Naive thymus-derived CD4-positive, alpha-beta T cell (primary cell): ENCODE measurements at regions not wholly inside any gene's neighbourhood (a gene's known extent, or its start where the extent isn't known, plus 50 kb on each side); places are given as distances from the start of the nearest gene placed in this dataset.

Experiments
- ATAC-seq: fragments of 150-1000 bp; cut with Tn5 transposase; 2 replicates; pipeline ENCODE4 v1.10.0; 2021; ENCODE audit warnings: mild to moderate bottlenecking, moderate library complexity
- CTCF ChIA-PET: fragments of 350-600 bp; sonication (Branson Sonifier 250); formaldehyde crosslinking; loops from one replicate; lab custom pipeline; 2021; ENCODE audit warnings: antibody characterized with exemption; lab: Charles Lee
- POLR2A ChIA-PET: fragments of 350-600 bp; sonication (Branson Sonifier 250); formaldehyde crosslinking; loops from one replicate; lab custom pipeline; 2021; ENCODE audit warnings: antibody characterized with exemption, inconsistent platforms; lab: Charles Lee
- DNase-seq, 9 donors: peaks; one replicate each; pipeline versions ENCODE4 v3.0.0 to v3.0.0-alpha.2; 2020 to 2022; ENCODE audit warnings: mixed read lengths in 1 of 9
- H3K27ac ChIP-seq: one replicate; pipeline ENCODE4 v1.7.0; 2013; ENCODE audit warnings: mild to moderate bottlenecking, low read depth, low read length, moderate library complexity
- H3K27me3 ChIP-seq, 2 donors: one replicate each; pipeline ENCODE4 v1.7.0; 2013; ENCODE audit warnings: low read length in 2 of 2, mild to moderate bottlenecking in 2 of 2, moderate library complexity in 2 of 2; ENCODE audit not compliant: control insufficient read depth in 2 of 2, insufficient read depth in 2 of 2
- H3K36me3 ChIP-seq, 3 experiments: 1 replicate in 2 of 3; 2 replicates in 1 of 3; pipeline ENCODE4 v1.7.0; 2013; ENCODE audit warnings: low read length in 3 of 3, mild to moderate bottlenecking in 3 of 3, moderate library complexity in 1 of 3; ENCODE audit not compliant: insufficient read depth in 3 of 3, control insufficient read depth in 2 of 3
- H3K4me1 ChIP-seq, 2 donors: one replicate each; pipeline ENCODE4 v1.7.0; 2013; ENCODE audit warnings: low read length in 2 of 2, mild to moderate bottlenecking in 2 of 2, moderate library complexity in 1 of 2; ENCODE audit not compliant: control insufficient read depth in 2 of 2, insufficient read depth in 2 of 2
- H3K4me3 ChIP-seq: 2 replicates; pipeline ENCODE4 v1.7.0; 2013; ENCODE audit warnings: mild to moderate bottlenecking, low read length
- H3K9me3 ChIP-seq, 3 experiments: 1 replicate in 2 of 3; 2 replicates in 1 of 3; pipeline ENCODE4 v1.7.0; 2013; ENCODE audit warnings: low read length in 3 of 3; ENCODE audit not compliant: control insufficient read depth in 2 of 3
- H3K27ac Mint-ChIP-seq, 9 donors: one replicate each; pipeline ENCODE4 v1.8.0; 2020 to 2022; ENCODE audit warnings: mixed read lengths in 9 of 9, mild to moderate bottlenecking in 8 of 9, moderate library complexity in 5 of 9, inconsistent platforms in 2 of 9
- H3K27me3 Mint-ChIP-seq, 5 donors: one replicate each; pipeline ENCODE4 v1.8.0; 2021 to 2022; ENCODE audit warnings: mixed read lengths in 5 of 5, mild to moderate bottlenecking in 1 of 5
- H3K36me3 Mint-ChIP-seq, 5 donors: one replicate each; pipeline ENCODE4 v1.8.0; 2020 to 2022; ENCODE audit warnings: mixed read lengths in 5 of 5, mild to moderate bottlenecking in 3 of 5, inconsistent platforms in 1 of 5
- H3K4me1 Mint-ChIP-seq, 7 donors: one replicate each; pipeline ENCODE4 v1.8.0; 2020 to 2022; ENCODE audit warnings: mixed read lengths in 7 of 7, mild to moderate bottlenecking in 3 of 7, inconsistent platforms in 1 of 7
- H3K4me3 Mint-ChIP-seq, 10 donors: one replicate each; pipeline ENCODE4 v1.8.0; 2020 to 2022; ENCODE audit warnings: mild to moderate bottlenecking in 10 of 10, mixed read lengths in 10 of 10, moderate library complexity in 6 of 10, inconsistent platforms in 2 of 10
- H3K9me3 Mint-ChIP-seq, 11 donors: one replicate each; pipeline ENCODE4 v1.8.0; 2020 to 2022; ENCODE audit warnings: mixed read lengths in 11 of 11, mild to moderate bottlenecking in 4 of 11, inconsistent platforms in 1 of 11, moderate library complexity in 1 of 11
- intact Hi-C, 2 donors: fragments of 100-400 bp; cut with micrococcal nuclease; formaldehyde crosslinking; loops; one replicate each; pipeline ENCODE4 v1.15.1; 2023

DNA sequence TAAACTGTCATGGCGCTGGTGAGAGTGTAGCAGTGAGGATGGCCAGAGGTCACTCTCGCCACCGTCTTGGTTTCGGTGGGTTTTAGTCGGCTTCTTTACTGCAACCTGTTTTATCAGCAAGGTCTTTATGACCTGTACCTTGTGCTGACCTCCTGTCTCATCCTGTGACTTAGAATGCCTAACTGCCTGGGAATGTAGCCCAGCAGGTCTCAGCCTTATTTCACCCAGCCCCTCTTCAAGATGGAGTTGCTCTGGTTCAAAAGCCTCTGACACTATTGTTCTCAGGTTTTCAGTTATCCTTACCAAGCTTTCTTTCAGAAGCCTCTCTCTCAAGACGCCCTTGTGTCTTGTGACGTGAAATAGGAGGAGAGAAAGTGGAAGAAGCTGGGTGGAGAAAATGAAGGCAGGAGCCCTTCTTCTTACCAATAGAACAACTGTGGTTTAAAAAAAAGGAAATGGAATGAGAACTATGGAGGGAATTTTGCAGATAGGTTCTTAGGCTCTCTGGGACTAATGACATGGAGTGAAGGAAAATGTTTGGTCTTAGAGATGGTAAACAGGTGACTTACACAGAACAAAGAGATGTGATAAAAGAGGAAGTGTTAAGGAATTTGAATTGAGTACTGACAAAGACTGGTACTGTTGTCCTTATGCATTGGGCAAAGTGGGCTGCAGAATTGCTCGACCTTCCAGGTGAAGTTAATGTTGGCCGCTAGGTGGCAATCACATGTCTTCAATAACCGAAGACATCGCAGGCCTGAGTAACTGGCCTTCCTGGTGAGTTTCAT lies 133.3 kb upstream of the RAI14 start:
- no peaks in the 10 kb centered on the region for H3K36me3 Mint-ChIP-seq
- Histone ChIP-seq H3K27ac (no peak overlapping the region), H3K36me3 (no peaks in the 10 kb centered on the region), H3K4me1 (no peaks in the 10 kb centered on the region), H3K4me3 (no peak overlapping the region), H3K27me3 (no peaks in the 10 kb centered on the region), H3K9me3 (no peaks in the 10 kb centered on the region)
- DNase-seq (peak in 7 of 9 donors; percentile 11 to 50 (median 38)), ATAC-seq (peak; percentile 66)
- no peak overlapping the region for H3K4me3 Mint-ChIP-seq
- peaks cover 4 to 6% (median 4%) of the 10 kb centered on the region in 5 donors for H3K27me3 Mint-ChIP-seq
- intact Hi-C loops: loop anchor here (1.0 kb wide), 3 partner anchors 376 to 1404 kb away; no protein-coding TSS in a partner anchor
- no peaks in the 10 kb centered on the region for H3K9me3 Mint-ChIP-seq
- no peak overlapping the region for H3K27ac Mint-ChIP-seq
- ChIA-PET POLR2A (no interaction called here), CTCF (interaction anchor here (0.7 to 4.0 kb wide), 8 partner anchors 11 to 668 kb away, joined by 3 to 35 read pairs (median 4); no protein-coding TSS in a partner anchor)
- H3K4me1 Mint-ChIP-seq: peaks cover 0 to 4% (median 0%) of the 10 kb centered on the region in 7 donors

DNA sequence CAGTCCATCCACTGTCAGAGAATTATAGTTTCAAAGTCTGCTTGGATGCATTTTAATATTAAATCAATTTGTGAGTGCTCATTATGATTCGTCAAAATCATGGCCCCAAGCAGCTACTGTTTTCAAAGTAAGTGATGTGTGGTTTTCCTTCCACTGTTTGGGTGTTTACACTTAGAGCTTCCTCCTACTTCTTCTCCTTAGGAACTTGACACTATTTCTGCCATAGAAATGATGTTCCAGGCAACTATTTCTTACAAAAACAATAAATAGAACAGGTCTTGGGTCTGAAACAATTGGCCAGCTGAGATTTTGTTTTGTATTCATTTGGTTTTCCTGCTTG lies 132.8 kb upstream of the RAI14 start:
- intact Hi-C loops: loop anchor here (1.0 kb wide), 3 partner anchors 375 to 1403 kb away; no protein-coding TSS in a partner anchor
- ChIA-PET POLR2A (no interaction called here), CTCF (interaction anchor here (0.7 to 4.0 kb wide), 9 partner anchors 11 to 667 kb away, joined by 3 to 35 read pairs (median 4); no protein-coding TSS in a partner anchor)
- H3K4me3 Mint-ChIP-seq: no peak overlapping the region
- Histone ChIP-seq H3K27ac (no peak overlapping the region), H3K36me3 (no peaks in the 10 kb centered on the region), H3K27me3 (no peaks in the 10 kb centered on the region), H3K4me1 (no peaks in the 10 kb centered on the region), H3K9me3 (no peaks in the 10 kb centered on the region), H3K4me3 (no peak overlapping the region)
- H3K27ac Mint-ChIP-seq: no peak overlapping the region
- peaks cover 0 to 4% (median 0%) of the 10 kb centered on the region in 7 donors for H3K4me1 Mint-ChIP-seq
- no peak for DNase-seq
- H3K27me3 Mint-ChIP-seq: peaks cover 0 to 6% (median 4%) of the 10 kb centered on the region in 5 donors
- no peak for ATAC-seq
- H3K9me3 Mint-ChIP-seq: no peaks in the 10 kb centered on the region
- H3K36me3 Mint-ChIP-seq: no peaks in the 10 kb centered on the region

DNA sequence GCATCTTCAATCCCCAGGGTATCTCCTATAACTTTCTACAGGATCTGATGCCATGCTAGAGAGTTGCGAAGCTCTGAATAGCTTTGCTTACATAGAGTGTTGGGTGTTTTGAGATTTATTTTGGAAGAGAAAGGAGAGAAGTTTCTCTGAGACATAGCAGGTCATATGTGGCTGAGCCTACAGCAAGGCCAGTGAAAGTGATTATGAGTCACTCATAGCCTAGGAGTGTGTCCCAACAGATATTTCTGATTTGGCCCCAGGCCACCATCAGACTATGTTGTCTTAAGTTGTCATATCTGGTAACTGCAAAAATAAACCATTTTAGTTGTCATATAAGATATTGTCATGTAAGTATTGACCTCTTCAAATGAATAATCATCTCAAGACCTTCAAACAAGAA lies 132.0 kb upstream of the RAI14 start:
- no peaks in the 10 kb centered on the region for H3K36me3 ChIP-seq
- H3K4me1 ChIP-seq: no peaks in the 10 kb centered on the region
- H3K4me1 Mint-ChIP-seq: peaks cover 0 to 4% (median 0%) of the 10 kb centered on the region in 7 donors
- no peaks in the 10 kb centered on the region for H3K9me3 ChIP-seq
- no peaks in the 10 kb centered on the region for H3K27me3 ChIP-seq
- intact Hi-C loops: no loop called here
- no peak for DNase-seq
- CTCF ChIA-PET: interaction anchor here (0.9 to 4.0 kb wide), 7 partner anchors 10 to 380 kb away, joined by 3 to 35 read pairs (median 5); no protein-coding TSS in a partner anchor
- no peak overlapping the region for H3K27ac Mint-ChIP-seq
- H3K4me3 ChIP-seq: no peak overlapping the region
- POLR2A ChIA-PET: no interaction called here
- H3K9me3 Mint-ChIP-seq: no peaks in the 10 kb centered on the region
- H3K36me3 Mint-ChIP-seq: no peaks in the 10 kb centered on the region
- ATAC-seq: no peak
- peaks cover 0 to 3% (median 2%) of the 10 kb centered on the region in 5 donors for H3K27me3 Mint-ChIP-seq
- H3K4me3 Mint-ChIP-seq: no peak overlapping the region
- no peak overlapping the region for H3K27ac ChIP-seq

DNA sequence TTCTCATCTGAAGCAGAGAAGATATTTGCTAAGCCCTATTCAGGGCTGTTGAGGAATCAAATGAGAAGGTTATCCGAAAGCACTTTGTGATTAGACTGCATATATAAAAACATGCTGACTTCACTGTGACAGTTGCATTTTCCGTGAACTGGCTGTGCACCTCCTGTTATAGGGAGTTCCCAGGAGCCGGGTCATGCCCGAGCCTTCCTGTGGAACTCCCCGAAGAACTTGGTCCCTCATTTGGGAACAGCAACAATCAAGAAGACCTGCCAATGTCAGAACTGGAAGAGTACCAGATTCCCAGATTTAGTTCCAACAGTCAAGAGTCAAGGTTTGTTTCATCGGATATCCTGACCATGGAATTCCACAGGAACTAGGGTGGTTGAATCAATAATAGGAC lies 130.4 kb upstream of the RAI14 start:
- H3K4me3 ChIP-seq: no peak overlapping the region
- no peak overlapping the region for H3K27ac ChIP-seq
- no peak overlapping the region for H3K27ac Mint-ChIP-seq
- no peak overlapping the region for H3K4me3 Mint-ChIP-seq
- H3K27me3 ChIP-seq: no peaks in the 10 kb centered on the region
- intact Hi-C loops: no loop called here
- H3K9me3 Mint-ChIP-seq: no peaks in the 10 kb centered on the region
- no peaks in the 10 kb centered on the region for H3K4me1 ChIP-seq
- no peak for DNase-seq
- no peak for ATAC-seq
- ChIA-PET POLR2A (no interaction called here), CTCF (interaction anchor here (0.7 to 0.9 kb wide), 4 partner anchors 25 to 543 kb away, joined by 3 to 4 read pairs (median 3); no protein-coding TSS in a partner anchor)
- H3K4me1 Mint-ChIP-seq: peaks cover 0 to 4% (median 0%) of the 10 kb centered on the region in 7 donors
- H3K27me3 Mint-ChIP-seq: no peaks in the 10 kb centered on the region
- H3K36me3 ChIP-seq: no peaks in the 10 kb centered on the region
- H3K36me3 Mint-ChIP-seq: no peaks in the 10 kb centered on the region
- no peaks in the 10 kb centered on the region for H3K9me3 ChIP-seq

DNA sequence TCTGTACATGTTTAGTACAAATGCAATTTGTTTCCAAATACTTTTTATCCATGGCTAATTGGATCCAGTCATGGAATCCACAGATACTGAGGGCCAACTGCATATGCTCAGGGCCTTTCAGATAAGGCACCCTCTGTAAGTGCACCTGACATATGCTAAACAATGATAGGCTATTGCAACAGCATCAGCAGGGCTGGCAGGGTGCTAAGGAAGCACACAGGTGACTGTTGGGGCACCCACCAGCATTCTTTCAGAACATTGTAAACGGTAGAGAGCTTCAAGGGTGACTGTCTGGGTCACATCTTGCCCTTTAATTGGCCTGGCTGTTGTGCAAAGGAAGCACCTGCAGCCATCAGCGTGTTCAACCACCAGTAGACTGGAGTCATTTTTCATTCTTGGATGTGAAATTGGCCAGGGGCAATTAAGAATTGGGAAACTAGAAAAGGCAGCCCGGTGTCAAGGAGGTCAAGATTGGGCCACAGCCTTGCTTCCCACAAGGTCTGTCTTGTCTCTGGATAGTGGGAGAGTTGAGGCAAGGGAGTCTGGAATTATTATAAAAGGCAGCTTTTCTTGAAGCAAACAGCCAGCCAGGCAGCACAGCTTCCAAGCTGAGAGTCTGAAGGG lies 129.3 kb upstream of the RAI14 start:
- H3K27ac ChIP-seq: no peak overlapping the region
- ChIA-PET POLR2A (no interaction called here), CTCF (interaction anchor here (0.8 to 1.9 kb wide), 2 partner anchors 369 to 371 kb away, joined by 4 read pairs; no protein-coding TSS in a partner anchor)
- no peaks in the 10 kb centered on the region for H3K36me3 Mint-ChIP-seq
- no peaks in the 10 kb centered on the region for H3K27me3 Mint-ChIP-seq
- H3K4me1 Mint-ChIP-seq: peaks cover 0 to 4% (median 0%) of the 10 kb centered on the region in 7 donors
- H3K9me3 Mint-ChIP-seq: no peaks in the 10 kb centered on the region
- H3K27ac Mint-ChIP-seq: no peak overlapping the region
- intact Hi-C loops: no loop called here
- ATAC-seq (no peak), DNase-seq (no peak)
- H3K4me1 ChIP-seq: no peaks in the 10 kb centered on the region
- no peak overlapping the region for H3K4me3 Mint-ChIP-seq
- no peaks in the 10 kb centered on the region for H3K9me3 ChIP-seq
- H3K27me3 ChIP-seq: no peaks in the 10 kb centered on the region
- no peaks in the 10 kb centered on the region for H3K36me3 ChIP-seq
- no peak overlapping the region for H3K4me3 ChIP-seq

DNA sequence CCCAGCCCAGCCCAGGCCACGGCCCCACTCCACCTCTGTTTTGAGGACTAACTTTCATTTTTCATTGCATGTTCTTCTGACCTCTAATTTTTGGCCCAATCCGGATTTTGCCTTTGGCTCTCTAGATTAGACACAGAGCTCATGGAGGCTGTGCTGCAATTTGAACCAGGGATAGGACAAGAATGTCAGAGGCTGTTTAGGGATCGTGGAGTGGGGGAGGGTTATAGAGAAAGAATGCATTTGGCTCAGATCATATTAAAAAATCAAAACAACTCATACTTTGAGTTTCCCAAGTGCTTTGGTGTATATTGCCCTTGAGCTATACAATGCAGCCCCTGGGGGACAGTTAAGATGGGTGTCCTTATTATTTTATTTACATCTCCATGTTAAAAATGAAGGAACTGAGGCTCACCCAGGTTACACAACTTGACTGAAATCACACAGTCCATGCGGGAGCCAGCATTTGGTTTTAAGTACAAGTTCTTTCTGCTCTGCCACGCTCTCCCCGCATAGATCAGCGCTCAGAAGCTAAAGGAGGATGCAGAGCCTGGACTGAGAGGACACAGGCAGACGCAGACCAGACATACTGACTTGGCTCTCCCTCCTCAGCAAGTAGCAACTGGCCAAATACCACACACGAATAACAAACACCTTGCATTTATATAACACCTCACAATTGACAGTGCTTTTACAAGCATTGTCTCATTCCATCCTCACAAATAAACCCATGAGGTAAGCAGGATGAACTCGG lies 126.4 kb upstream of the RAI14 start:
- no peaks in the 10 kb centered on the region for H3K9me3 ChIP-seq
- H3K36me3 Mint-ChIP-seq: no peaks in the 10 kb centered on the region
- ATAC-seq (no peak), DNase-seq (no peak)
- no peak overlapping the region for H3K4me3 Mint-ChIP-seq
- H3K4me3 ChIP-seq: no peak overlapping the region
- no peaks in the 10 kb centered on the region for H3K36me3 ChIP-seq
- peaks cover 0 to 8% (median 0%) of the 10 kb centered on the region in 5 donors for H3K27me3 Mint-ChIP-seq
- no peaks in the 10 kb centered on the region for H3K4me1 ChIP-seq
- no peak overlapping the region for H3K27ac ChIP-seq
- POLR2A ChIA-PET: no interaction called here
- H3K27me3 ChIP-seq: no peaks in the 10 kb centered on the region
- intact Hi-C loops: no loop called here
- H3K9me3 Mint-ChIP-seq: no peaks in the 10 kb centered on the region
- CTCF ChIA-PET: no interaction called here
- peaks cover 0 to 5% (median 0%) of the 10 kb centered on the region in 7 donors for H3K4me1 Mint-ChIP-seq
- no peak overlapping the region for H3K27ac Mint-ChIP-seq
